ENCODE measurements at regions not wholly inside any gene's neighbourhood (a gene's known extent, or its start where the extent isn't known, plus 50 kb on each side); places are given as distances from the start of the nearest gene placed in this dataset.

DNA sequence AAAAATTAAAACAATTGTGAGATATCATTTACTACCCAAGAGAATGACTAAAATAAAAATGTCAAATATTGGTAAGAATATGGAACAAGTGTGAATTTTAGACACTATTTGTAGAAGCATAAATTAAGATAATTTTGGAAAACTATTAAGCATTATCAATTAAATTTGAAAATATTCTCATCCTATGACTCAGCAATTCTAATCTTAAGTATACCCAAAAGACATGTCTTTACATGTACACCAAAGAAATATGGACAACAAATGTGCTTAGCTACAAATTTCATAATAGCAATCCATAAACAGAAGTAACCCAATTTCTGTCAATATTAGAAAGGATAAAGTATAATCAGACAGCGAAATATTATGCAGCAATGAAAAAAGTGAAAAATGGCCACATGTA lies 1032.2 kb upstream of the SEMA6D start:
- TF ChIP-seq, protein P1, sequence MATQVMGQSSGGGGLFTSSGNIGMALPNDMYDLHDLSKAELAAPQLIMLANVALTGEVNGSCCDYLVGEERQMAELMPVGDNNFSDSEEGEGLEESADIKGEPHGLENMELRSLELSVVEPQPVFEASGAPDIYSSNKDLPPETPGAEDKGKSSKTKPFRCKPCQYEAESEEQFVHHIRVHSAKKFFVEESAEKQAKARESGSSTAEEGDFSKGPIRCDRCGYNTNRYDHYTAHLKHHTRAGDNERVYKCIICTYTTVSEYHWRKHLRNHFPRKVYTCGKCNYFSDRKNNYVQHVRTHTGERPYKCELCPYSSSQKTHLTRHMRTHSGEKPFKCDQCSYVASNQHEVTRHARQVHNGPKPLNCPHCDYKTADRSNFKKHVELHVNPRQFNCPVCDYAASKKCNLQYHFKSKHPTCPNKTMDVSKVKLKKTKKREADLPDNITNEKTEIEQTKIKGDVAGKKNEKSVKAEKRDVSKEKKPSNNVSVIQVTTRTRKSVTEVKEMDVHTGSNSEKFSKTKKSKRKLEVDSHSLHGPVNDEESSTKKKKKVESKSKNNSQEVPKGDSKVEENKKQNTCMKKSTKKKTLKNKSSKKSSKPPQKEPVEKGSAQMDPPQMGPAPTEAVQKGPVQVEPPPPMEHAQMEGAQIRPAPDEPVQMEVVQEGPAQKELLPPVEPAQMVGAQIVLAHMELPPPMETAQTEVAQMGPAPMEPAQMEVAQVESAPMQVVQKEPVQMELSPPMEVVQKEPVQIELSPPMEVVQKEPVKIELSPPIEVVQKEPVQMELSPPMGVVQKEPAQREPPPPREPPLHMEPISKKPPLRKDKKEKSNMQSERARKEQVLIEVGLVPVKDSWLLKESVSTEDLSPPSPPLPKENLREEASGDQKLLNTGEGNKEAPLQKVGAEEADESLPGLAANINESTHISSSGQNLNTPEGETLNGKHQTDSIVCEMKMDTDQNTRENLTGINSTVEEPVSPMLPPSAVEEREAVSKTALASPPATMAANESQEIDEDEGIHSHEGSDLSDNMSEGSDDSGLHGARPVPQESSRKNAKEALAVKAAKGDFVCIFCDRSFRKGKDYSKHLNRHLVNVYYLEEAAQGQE (IDR thresholded peaks at IDR 0.05; ENCODE audit: insufficient read depth in 1 of 2, low read depth in 2 of 2, low read length in 2 of 2) = no peak
- no peak for TF ChIP-seq TAF1 (IDR thresholded peaks at IDR 0.05; ENCODE audit: borderline replicate concordance, insufficient read depth, low read length)
- no peak for TF ChIP-seq POLR2AphosphoS5 (IDR thresholded peaks at IDR 0.05; ENCODE audit: low read depth, low read length)
- no peak for TF ChIP-seq SIN3A (IDR thresholded peaks at IDR 0.05; ENCODE audit: borderline replicate concordance, insufficient read depth, low read length)
